NT2/D1 (cell line): ENCODE measurements at regions not wholly inside any gene's neighbourhood (a gene's known extent, or its start where the extent isn't known, plus 50 kb on each side); places are given as distances from the start of the nearest gene placed in this dataset.

Experiments used
- DNase-seq: peaks from one replicate; pipeline ENCODE4 v3.0.0-alpha.2; 2011; ENCODE audit warnings: low read depth, low spot score
- H3K27me3 ChIP-seq: 2 replicates; pipeline ENCODE4 v1.6.0; 2011; ENCODE audit warnings: mild to moderate bottlenecking; ENCODE audit not compliant: insufficient read length, insufficient read depth
- H3K36me3 ChIP-seq: 2 replicates; pipeline ENCODE4 v1.6.1; 2011; ENCODE audit warnings: mild to moderate bottlenecking, low read length, mixed read lengths; ENCODE audit not compliant: insufficient read depth, insufficient read length
- H3K4me1 ChIP-seq: 2 replicates; pipeline ENCODE4 v1.5.1; 2011; ENCODE audit not compliant: insufficient read depth, insufficient read length
- H3K4me3 ChIP-seq: 2 replicates; pipeline ENCODE4 v1.5.1; 2011; ENCODE audit warnings: low read depth; ENCODE audit not compliant: insufficient read length
- H3K9ac ChIP-seq: 2 replicates; pipeline ENCODE4 v1.6.0; 2011; ENCODE audit warnings: low read depth; ENCODE audit not compliant: insufficient read length
- H3K9me3 ChIP-seq: 2 replicates; pipeline ENCODE4 v1.5.1; 2011; ENCODE audit warnings: mild to moderate bottlenecking, low read length; ENCODE audit not compliant: insufficient read depth
- SUZ12 ChIP-seq: IDR thresholded peaks from 2 replicates; pipeline ENCODE4 v1.6.1; 2011; ENCODE audit not compliant: insufficient read length, insufficient read depth; ENCODE audit errors: extremely low read depth
- YY1 ChIP-seq: IDR thresholded peaks from 2 replicates; pipeline ENCODE4 v1.6.1; 2011; ENCODE audit not compliant: insufficient read length, insufficient read depth
- ZNF274 ChIP-seq: IDR thresholded peaks from 2 replicates; pipeline ENCODE4 v1.6.1; 2011; ENCODE audit warnings: mild to moderate bottlenecking, low read depth, low read length

GRCh38 chr5:25393957-25394356 is 749.2 kb upstream of the CDH10 start:
- no peak for DNase-seq
- H3K4me1 ChIP-seq = no peaks in the 10 kb centered on the region
- no peak for TF ChIP-seq SUZ12
- TF ChIP-seq YY1 = no peak
- TF ChIP-seq ZNF274 = no peak
- H3K9me3 ChIP-seq = no peaks in the 10 kb centered on the region
- H3K36me3 ChIP-seq = no peaks in the 10 kb centered on the region
- no peak overlapping the region for H3K4me3 ChIP-seq
- H3K27me3 ChIP-seq = no peaks in the 10 kb centered on the region
- H3K9ac ChIP-seq = no peak overlapping the region

- DNase-seq = no peak
- Histone ChIP-seq H3K9me3 (no peaks in the 10 kb centered on the region), H3K9ac (no peak overlapping the region), H3K27me3 (no peaks in the 10 kb centered on the region), H3K4me1 (no peaks in the 10 kb centered on the region), H3K4me3 (no peak overlapping the region), H3K36me3 (no peaks in the 10 kb centered on the region)
- TF ChIP-seq SUZ12 = no peak
- no peak for TF ChIP-seq YY1
- no peak for TF ChIP-seq ZNF274
These were observed 748.5 kb upstream of the CDH10 start for GRCh38 chr5:25393256-25393655.

- no peaks in the 10 kb centered on the region for H3K36me3 ChIP-seq
- no peak for DNase-seq
- H3K27me3 ChIP-seq = no peaks in the 10 kb centered on the region
- H3K4me1 ChIP-seq = no peaks in the 10 kb centered on the region
- H3K9me3 ChIP-seq = peaks cover 22% of the 10 kb centered on the region
- H3K4me3 ChIP-seq = no peak overlapping the region
- no peak for TF ChIP-seq ZNF274
- TF ChIP-seq YY1 = no peak
- no peak for TF ChIP-seq SUZ12
- no peak overlapping the region for H3K9ac ChIP-seq
These were observed 743.2 kb upstream of the CDH10 start for GRCh38 chr5:25387953-25388352.

DNA sequence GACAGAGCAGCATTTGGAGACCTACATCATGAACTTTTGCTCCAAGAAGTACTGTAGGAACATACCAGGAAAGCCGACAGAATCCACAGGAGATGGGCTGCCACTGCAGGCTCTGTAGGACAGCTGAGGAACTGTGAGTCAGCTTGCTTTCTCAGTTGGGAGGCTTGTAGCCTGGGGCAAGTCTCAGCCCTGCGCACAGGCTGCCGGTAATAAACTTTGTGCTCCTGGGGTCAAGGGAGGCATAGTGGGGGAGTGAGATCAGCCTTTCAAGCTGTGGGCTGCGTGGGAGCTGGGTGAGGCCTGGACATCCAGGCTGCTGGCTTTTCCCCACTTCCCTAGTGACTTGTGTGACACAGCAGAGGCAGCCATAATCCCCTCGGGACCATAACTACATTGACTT is 718.0 kb upstream of the CDH10 start:
- Histone ChIP-seq H3K36me3 (no peaks in the 10 kb centered on the region), H3K27me3 (no peaks in the 10 kb centered on the region), H3K9me3 (no peaks in the 10 kb centered on the region), H3K4me1 (peaks cover 3% of the 10 kb centered on the region), H3K9ac (no peak overlapping the region), H3K4me3 (no peak overlapping the region)
- TF ChIP-seq YY1 (no peak), SUZ12 (no peak), ZNF274 (no peak)
- no peak for DNase-seq

DNA sequence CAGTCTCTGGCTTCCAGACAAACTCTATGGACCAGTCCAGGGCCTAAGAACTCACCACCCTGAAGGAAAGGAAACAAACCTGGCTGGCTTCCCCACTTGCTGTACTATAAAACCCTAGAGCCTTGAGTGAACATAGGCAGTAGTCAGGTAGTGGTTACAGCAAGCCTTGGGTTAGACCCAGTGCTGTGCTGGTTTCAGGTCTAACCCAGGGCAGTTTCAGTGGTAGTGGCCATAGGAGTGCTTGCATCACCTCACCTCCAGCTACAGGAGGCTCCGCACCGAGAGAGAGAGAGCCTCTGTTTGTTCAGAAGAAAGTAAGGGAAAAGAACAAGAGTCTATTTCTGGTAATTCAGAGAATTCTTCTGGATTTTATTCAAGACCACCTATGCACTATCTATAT is 714.1 kb upstream of the CDH10 start:
- TF ChIP-seq ZNF274 (no peak), YY1 (no peak), SUZ12 (no peak)
- Histone ChIP-seq H3K4me3 (no peak overlapping the region), H3K9me3 (no peaks in the 10 kb centered on the region), H3K9ac (no peak overlapping the region), H3K36me3 (no peaks in the 10 kb centered on the region), H3K4me1 (peaks cover 3% of the 10 kb centered on the region), H3K27me3 (no peaks in the 10 kb centered on the region)
- DNase-seq = no peak

- TF ChIP-seq YY1 (no peak), SUZ12 (no peak), ZNF274 (no peak)
- Histone ChIP-seq H3K36me3 (no peaks in the 10 kb centered on the region), H3K9ac (no peak overlapping the region), H3K4me3 (no peak overlapping the region), H3K4me1 (no peaks in the 10 kb centered on the region), H3K27me3 (no peaks in the 10 kb centered on the region), H3K9me3 (no peaks in the 10 kb centered on the region)
- DNase-seq = no peak
These were observed 712.8 kb upstream of the CDH10 start for GRCh38 chr5:25357605-25358004.

DNA sequence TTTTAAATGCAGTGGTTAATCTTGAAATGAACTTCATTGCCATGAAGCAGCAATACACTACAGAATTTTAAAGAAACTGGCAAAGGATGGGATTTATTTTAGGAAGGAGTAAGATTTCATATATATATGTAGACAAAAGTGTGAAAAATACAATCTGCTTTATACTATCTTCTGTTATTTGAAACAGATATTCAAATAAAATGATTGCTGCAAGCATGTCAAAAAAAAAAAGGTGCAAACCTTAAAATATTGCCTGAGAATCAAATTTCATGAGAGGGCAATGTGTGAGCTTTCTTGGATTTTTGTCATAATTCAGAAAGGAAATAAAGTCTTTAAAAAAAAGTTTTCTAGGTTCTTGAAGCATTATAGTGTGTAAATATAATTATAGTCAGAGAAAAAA is 705.0 kb upstream of the CDH10 start:
- H3K27me3 ChIP-seq = no peaks in the 10 kb centered on the region

More for the DNA sequence above, 705.0 kb upstream of the CDH10 start:
- DNase-seq = no peak
- no peak overlapping the region for H3K9ac ChIP-seq
- H3K36me3 ChIP-seq = no peaks in the 10 kb centered on the region
- no peaks in the 10 kb centered on the region for H3K9me3 ChIP-seq
- no peak for TF ChIP-seq YY1
- TF ChIP-seq SUZ12 = no peak
- no peak for TF ChIP-seq ZNF274
- no peaks in the 10 kb centered on the region for H3K4me1 ChIP-seq
- no peak overlapping the region for H3K4me3 ChIP-seq
